ENCODE measurements at regions not wholly inside any gene's neighbourhood (a gene's known extent, or its start where the extent isn't known, plus 50 kb on each side); places are given as distances from the start of the nearest gene placed in this dataset.

GRCh38 chr9:88766778-88767503, 224.3 kb upstream of the S1PR3 start:
- Histone ChIP-seq H3K4me1 (no peaks in the 10 kb centered on the region), H3K27me3 (no peaks in the 10 kb centered on the region), H3K36me3 (no peaks in the 10 kb centered on the region), H3K4me3 (no peak overlapping the region), H3K27ac (no peak overlapping the region), H3K9me3 (no peaks in the 10 kb centered on the region)
- in situ Hi-C loops (cut with MboI; ENCODE audit: low pct_ligation_motif_present in 1 of 4, low pct_unique_long_range_greater_than_20kb in 1 of 4, low sequenced_read_pairs in 3 of 4) (no loop called here), intact Hi-C loops (cut with DNase I; ENCODE audit: low total_unique reads) (no loop called here)
- DNase-seq: no peak
- TF ChIP-seq POLR2AphosphoS5 (IDR thresholded peaks at IDR 0.05) (no peak), POLR2A (IDR thresholded peaks at IDR 0.05) (no peak), CTCF (IDR thresholded peaks at IDR 0.05) (no peak), EP300 (IDR thresholded peaks at IDR 0.05; ENCODE audit: low read depth) (no peak)
- 57 to 59% methylated on average over 4 of the region's 4 CpGs for WGBS, 2 donors (ENCODE audit: low coverage in 1 of 2)

DNA sequence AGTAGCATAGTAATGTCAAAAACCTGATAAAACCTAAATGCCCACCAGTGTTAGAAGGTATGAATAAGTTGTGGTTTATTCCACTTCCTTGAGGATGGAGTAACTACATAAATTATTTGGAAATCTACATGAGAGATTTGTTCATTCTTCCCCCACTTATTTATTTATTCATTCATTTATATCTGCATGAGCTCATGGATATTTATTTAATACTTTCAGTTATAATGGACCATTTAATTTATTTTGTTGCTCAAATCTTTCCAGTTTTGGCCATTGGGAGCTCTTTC, 223.8 kb upstream of the S1PR3 start:
- Histone ChIP-seq H3K27ac (no peak overlapping the region), H3K36me3 (no peaks in the 10 kb centered on the region), H3K27me3 (no peaks in the 10 kb centered on the region), H3K4me3 (no peak overlapping the region), H3K9me3 (no peaks in the 10 kb centered on the region), H3K4me1 (no peaks in the 10 kb centered on the region)
- intact Hi-C loops (cut with DNase I; ENCODE audit: low total_unique reads): no loop called here
- in situ Hi-C loops (cut with MboI; ENCODE audit: low pct_ligation_motif_present in 1 of 4, low pct_unique_long_range_greater_than_20kb in 1 of 4, low sequenced_read_pairs in 3 of 4): no loop called here
- no peak for DNase-seq
- TF ChIP-seq EP300 (IDR thresholded peaks at IDR 0.05; ENCODE audit: low read depth) (no peak), POLR2A (IDR thresholded peaks at IDR 0.05) (no peak), CTCF (IDR thresholded peaks at IDR 0.05) (no peak), POLR2AphosphoS5 (IDR thresholded peaks at IDR 0.05) (no peak)

DNA sequence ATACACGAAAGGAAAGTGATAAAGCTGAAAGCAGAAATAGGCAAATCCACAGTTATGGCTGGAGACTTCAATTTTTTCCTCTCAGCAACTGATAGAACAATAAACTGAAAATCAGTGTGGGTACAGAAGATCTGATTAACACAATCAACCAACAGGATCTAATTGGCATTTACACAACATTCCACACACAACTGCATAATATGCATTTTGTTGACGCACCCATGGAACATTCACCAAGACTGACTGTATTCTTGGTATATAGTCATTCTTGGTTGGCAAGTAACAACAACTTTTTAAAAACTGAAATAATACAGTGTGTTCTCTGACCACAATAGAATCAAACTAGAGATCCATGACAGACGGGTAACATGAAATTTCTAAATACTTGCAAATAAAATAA, 218.7 kb upstream of the S1PR3 start:
- Histone ChIP-seq H3K27me3 (no peaks in the 10 kb centered on the region), H3K4me3 (no peak overlapping the region), H3K9me3 (no peaks in the 10 kb centered on the region), H3K4me1 (peaks cover 0 to 11% (median 8%) of the 10 kb centered on the region in 4 donors), H3K36me3 (no peaks in the 10 kb centered on the region), H3K27ac (no peak overlapping the region)
- WGBS, 2 donors (ENCODE audit: low coverage in 1 of 2): 71 to 85% methylated on average over 3 of the region's 3 CpGs
- in situ Hi-C loops (cut with MboI; ENCODE audit: low pct_ligation_motif_present in 1 of 4, low pct_unique_long_range_greater_than_20kb in 1 of 4, low sequenced_read_pairs in 3 of 4) (no loop called here), intact Hi-C loops (cut with DNase I; ENCODE audit: low total_unique reads) (no loop called here)
- TF ChIP-seq POLR2A (IDR thresholded peaks at IDR 0.05) (no peak), CTCF (IDR thresholded peaks at IDR 0.05) (no peak), POLR2AphosphoS5 (IDR thresholded peaks at IDR 0.05) (no peak), EP300 (IDR thresholded peaks at IDR 0.05; ENCODE audit: low read depth) (no peak)
- no peak for DNase-seq

DNA sequence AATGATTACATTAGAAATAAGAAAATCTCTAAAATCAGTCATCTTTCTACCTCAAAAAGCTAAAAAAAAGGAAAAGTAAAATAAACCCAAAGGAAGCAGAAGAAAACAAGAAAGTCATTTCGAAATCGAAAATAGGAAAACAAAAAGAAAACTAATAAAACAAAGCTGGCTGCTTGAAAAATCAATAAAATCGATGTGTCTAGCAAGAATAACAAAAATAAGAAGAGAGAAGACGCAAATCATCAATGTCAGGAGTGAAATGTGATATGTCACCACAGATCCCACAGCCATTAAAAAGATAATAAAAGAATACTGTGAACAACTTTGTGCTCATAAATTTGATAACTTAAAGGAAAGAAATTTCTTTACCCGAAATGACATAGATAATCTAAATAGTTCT, 218.1 kb upstream of the S1PR3 start:
- in situ Hi-C loops (cut with MboI; ENCODE audit: low pct_ligation_motif_present in 1 of 4, low pct_unique_long_range_greater_than_20kb in 1 of 4, low sequenced_read_pairs in 3 of 4) (no loop called here), intact Hi-C loops (cut with DNase I; ENCODE audit: low total_unique reads) (no loop called here)
- TF ChIP-seq CTCF (IDR thresholded peaks at IDR 0.05) (no peak), EP300 (IDR thresholded peaks at IDR 0.05; ENCODE audit: low read depth) (no peak), POLR2AphosphoS5 (IDR thresholded peaks at IDR 0.05) (no peak), POLR2A (IDR thresholded peaks at IDR 0.05) (no peak)
- Histone ChIP-seq H3K36me3 (no peaks in the 10 kb centered on the region), H3K9me3 (no peaks in the 10 kb centered on the region), H3K27me3 (no peaks in the 10 kb centered on the region), H3K27ac (no peak overlapping the region), H3K4me3 (no peak overlapping the region), H3K4me1 (peaks cover 0 to 11% (median 9%) of the 10 kb centered on the region in 4 donors)
- no peak for DNase-seq
- 76 to 82% methylated on average over 5 of the region's 5 CpGs for WGBS, 2 donors (ENCODE audit: low coverage in 1 of 2)

Data from transverse colon (tissue), 4 donors.